HG03175 (cell line): ENCODE measurements at regions not wholly inside any gene's neighbourhood (a gene's known extent, or its start where the extent isn't known, plus 50 kb on each side); places are given as distances from the start of the nearest gene placed in this dataset.

Experiments used
- ATAC-seq: cut with Tn5 transposase; IDR thresholded peaks from one replicate; pipeline ENCODE4 v1.9.1; 2021; ENCODE audit warnings: mild to moderate bottlenecking, moderate library complexity; ENCODE audit not compliant: unreplicated experiment

DNA sequence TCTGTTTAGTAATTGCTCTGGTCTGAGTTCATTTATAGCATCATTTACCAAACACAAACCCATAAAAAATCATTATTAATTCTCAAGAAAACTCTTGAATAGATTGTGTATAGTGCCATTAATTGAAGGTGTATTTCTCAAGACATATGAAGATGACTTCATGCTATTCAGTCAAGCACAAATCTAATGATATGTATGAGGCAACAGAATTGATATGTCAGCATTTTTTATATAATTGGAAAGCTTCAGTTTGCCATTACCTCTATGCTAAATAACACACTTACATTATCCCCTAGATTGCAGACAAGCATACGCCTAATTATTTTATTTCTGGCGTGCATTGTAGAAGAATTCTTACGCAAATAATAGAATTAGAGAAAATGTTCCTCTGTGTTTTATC is 461.8 kb downstream of the PDHA2 start:
- ATAC-seq, result no peak

- no peak for ATAC-seq
Measured at GRCh38 chr4:96305030-96305429, 465.1 kb downstream of the PDHA2 start.

GRCh38 chr4:96312046-96312685 is 472.3 kb downstream of the PDHA2 start:
- ATAC-seq, result no peak

- no peak for ATAC-seq
Measured at GRCh38 chr4:96315815-96316214, 475.9 kb downstream of the PDHA2 start.

- no peak for ATAC-seq
Measured at GRCh38 chr4:96316776-96317175, 476.9 kb downstream of the PDHA2 start.

GRCh38 chr4:96317891-96318290 is 478.0 kb downstream of the PDHA2 start:
- ATAC-seq, result no peak

GRCh38 chr4:96326846-96327245 is 487.0 kb downstream of the PDHA2 start:
- ATAC-seq, result no peak

DNA sequence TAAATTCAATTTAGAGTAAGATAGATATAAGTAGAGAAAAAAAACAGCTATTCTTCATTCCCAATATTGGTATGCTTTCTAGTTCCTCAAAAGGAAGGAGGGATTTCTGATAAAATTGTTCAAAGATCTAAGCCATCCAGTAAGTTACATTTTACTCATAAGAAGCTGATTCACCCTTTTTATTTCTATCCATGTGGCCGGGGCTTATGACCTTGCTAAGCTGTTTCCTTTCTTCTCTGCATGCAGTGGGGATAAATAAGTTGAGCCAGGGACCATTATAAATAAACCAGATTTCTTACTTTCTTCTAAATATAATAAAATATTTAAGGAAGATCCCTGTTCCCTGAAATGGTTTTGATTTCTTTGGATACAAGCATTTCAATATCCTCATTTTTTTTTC is 502.3 kb downstream of the PDHA2 start:
- ATAC-seq, result no peak

- no peak for ATAC-seq
Measured at GRCh38 chr4:96342790-96343455, 503.0 kb downstream of the PDHA2 start.

GRCh38 chr4:96343836-96344235 is 503.9 kb downstream of the PDHA2 start:
- ATAC-seq, result no peak

DNA sequence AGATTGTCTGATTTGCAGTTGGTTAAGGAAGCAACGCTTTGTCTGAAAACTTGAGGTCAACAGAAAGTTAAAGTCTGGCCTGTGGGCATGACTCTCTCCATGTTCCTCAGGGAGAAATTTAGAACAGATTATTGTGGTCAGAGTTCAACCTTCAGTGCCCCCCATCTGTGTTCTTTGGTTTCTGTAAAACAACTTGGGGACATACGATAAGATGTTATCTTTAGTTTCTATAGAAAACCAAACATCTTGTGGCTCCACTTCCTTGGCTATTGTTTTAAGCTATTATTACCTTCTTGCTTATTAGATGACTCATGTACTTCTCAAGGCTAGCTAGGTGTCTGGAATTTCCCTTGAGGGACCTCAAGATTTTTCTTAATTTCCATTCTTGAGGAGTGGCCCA is 507.7 kb downstream of the PDHA2 start:
- no peak for ATAC-seq

GRCh38 chr4:96352051-96352517 is 512.2 kb downstream of the PDHA2 start:
- no peak for ATAC-seq

- ATAC-seq, result no peak
Measured at GRCh38 chr4:96354036-96354712, 514.3 kb downstream of the PDHA2 start.

- ATAC-seq, result no peak
Measured at GRCh38 chr4:96355414-96355813, 515.5 kb downstream of the PDHA2 start.

DNA sequence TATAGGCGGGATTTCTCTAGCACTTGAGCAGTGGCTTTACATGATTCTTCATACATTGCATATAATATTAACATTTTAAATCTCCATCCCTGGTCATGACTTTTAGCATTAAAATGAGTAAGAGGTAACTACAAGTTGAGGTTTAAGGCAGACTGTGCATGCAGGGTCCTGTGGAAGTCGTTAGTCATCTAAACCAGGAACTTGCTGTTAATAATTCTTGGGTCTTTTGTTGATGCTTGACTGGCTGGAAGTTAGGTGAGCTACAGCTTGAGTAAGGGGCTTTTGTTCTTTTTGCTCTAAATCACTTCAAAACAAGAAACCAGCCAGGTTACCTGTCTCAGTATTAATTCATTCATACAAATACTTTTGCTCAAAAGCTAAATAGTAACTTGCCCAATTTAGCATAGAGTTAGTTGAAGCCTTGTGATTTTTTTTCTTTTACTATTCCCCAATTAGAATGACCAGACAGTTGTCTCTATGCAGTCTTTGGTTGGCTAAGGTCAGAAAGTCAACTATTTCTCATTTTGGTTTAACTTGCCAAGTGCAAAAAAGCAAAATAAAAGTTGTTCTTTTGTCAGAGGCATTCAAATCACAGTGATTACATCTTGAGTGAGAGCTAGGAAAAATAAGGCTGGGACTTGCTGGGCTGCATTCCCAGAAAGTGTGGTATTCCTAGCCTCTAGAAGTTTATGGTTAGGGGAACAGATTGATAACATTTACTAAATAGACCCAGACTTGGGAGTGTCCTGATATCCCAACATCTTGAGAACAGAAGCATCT is 516.9 kb downstream of the PDHA2 start:
- no peak for ATAC-seq

GRCh38 chr4:96366632-96367031 is 526.7 kb downstream of the PDHA2 start:
- no peak for ATAC-seq

GRCh38 chr4:96375367-96375766 is 535.5 kb downstream of the PDHA2 start:
- ATAC-seq, result no peak

DNA sequence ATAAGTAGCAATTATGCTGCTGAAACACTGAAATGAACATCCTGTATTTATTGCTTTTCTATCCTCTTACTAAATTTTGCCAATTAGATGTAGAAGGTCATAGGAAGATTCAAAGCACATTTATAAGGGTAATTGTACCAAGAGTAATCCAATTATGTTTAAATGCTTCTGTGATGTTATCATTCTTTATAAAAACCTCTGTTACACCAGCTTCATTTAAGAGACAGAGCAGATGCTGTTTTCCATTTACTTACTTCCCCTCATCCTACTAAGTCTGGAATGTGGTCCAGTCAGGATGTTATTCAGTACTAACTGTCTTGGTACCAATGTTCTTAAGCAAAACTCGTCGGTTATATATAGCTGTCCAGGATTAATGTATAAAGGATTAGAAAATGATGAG is 539.6 kb downstream of the PDHA2 start:
- ATAC-seq, result no peak

- ATAC-seq, result no peak
Measured at GRCh38 chr4:96380106-96380505, 540.2 kb downstream of the PDHA2 start.

DNA sequence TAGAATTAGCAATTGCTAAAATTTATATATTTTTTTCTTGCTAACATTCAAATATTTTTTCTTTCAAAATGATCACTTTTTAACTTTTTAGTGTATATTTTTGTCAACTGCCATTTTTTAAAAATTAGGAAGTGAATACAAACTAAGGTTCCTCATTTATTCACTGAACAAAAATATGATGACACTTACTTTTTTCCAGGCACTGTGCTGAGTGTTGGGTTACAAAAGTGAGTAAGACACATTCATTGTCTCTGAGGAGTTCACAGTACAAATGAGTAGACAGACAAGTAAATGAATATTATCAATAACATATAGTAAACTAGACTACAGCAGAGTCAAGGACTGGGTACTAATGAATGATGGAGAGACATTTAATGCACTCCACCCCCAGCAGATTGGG is 543.5 kb downstream of the PDHA2 start:
- ATAC-seq, result no peak

DNA sequence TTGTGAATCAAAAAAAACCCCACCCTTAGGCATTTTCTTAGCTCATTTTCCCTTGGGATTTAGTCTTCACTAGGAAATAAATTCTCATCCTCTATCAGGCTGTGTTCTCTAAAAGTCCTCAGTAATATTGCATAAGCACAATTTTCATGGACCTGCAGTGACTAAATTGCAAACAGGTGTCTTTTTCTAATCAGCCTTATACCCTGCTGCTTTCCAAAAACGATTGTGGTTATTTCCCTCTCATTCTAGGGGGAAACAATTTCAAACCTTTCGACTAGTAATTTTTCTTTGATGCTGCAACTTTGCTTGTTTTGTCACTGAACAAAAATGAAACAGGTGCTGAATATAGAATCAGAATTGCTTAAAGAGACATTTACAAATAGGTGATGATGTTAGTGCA is 549.9 kb downstream of the PDHA2 start:
- no peak for ATAC-seq
